ENCODE measurements at regions not wholly inside any gene's neighbourhood (a gene's known extent, or its start where the extent isn't known, plus 50 kb on each side); places are given as distances from the start of the nearest gene placed in this dataset.

- H3K27ac Mint-ChIP-seq (ENCODE audit: unreplicated experiment), result peak overlapping the region; percentile 83
- CTCF ChIA-PET, result interaction anchor here (0.6 to 0.8 kb wide), 2 partner anchors 21 to 803 kb away, joined by 3 to 4 read pairs; no protein-coding TSS in a partner anchor
- peaks cover 2% of the 10 kb centered on the region for H3K9me3 Mint-ChIP-seq (ENCODE audit: low read depth, unreplicated experiment)
- H3K27me3 Mint-ChIP-seq (ENCODE audit: unreplicated experiment), result no peaks in the 10 kb centered on the region
- peak; percentile 54 for DNase-seq
- H3K36me3 Mint-ChIP-seq (ENCODE audit: insufficient read depth, unreplicated experiment), result peaks cover 9% of the 10 kb centered on the region
- intact Hi-C loops (cut with micrococcal nuclease; ENCODE audit: unreplicated experiment), result loop anchor here (1.0 to 5.0 kb wide), 8 partner anchors 84 to 723 kb away; partner anchors contain the start of genes NR2F1 and NR2F1-AS1
- BruUV-seq (replicated peaks), result no TSS peak
- H3K4me3 Mint-ChIP-seq (ENCODE audit: low read depth, unreplicated experiment), result no peak overlapping the region
- TF ChIP-seq CTCF (IDR thresholded peaks at IDR 0.05; ENCODE audit: unreplicated experiment), result no peak
- peaks cover 40% of the 10 kb centered on the region for H3K4me1 Mint-ChIP-seq (ENCODE audit: low read depth, unreplicated experiment)
These were observed 502.0 kb downstream of the NR2F1-AS1 start for GRCh38 chr5:93079046-93079445.

GRCh38 chr5:93078082-93079038 lies 502.7 kb downstream of the NR2F1-AS1 start:
- TF ChIP-seq CTCF (IDR thresholded peaks at IDR 0.05; ENCODE audit: unreplicated experiment), result no peak
- Mint-ChIP-seq H3K4me1 (ENCODE audit: low read depth, unreplicated experiment) (peaks cover 45% of the 10 kb centered on the region), H3K27ac (ENCODE audit: unreplicated experiment) (peak overlapping the region; percentile 83), H3K27me3 (ENCODE audit: unreplicated experiment) (no peaks in the 10 kb centered on the region), H3K36me3 (ENCODE audit: insufficient read depth, unreplicated experiment) (peaks cover 9% of the 10 kb centered on the region), H3K4me3 (ENCODE audit: low read depth, unreplicated experiment) (peak overlapping the region; percentile 61), H3K9me3 (ENCODE audit: low read depth, unreplicated experiment) (peaks cover 2% of the 10 kb centered on the region)
- peak; percentile 95 for DNase-seq
- intact Hi-C loops (cut with micrococcal nuclease; ENCODE audit: unreplicated experiment), result loop anchor here (1.0 to 5.0 kb wide), 9 partner anchors 85 to 724 kb away; partner anchors contain the start of genes NR2F1 and NR2F1-AS1
- CTCF ChIA-PET, result interaction anchor here (0.8 kb wide), 1 partner anchor 22 kb away, joined by 3 read pairs; no protein-coding TSS in a partner anchor
- BruUV-seq (replicated peaks), result no TSS peak

GRCh38 chr5:93076566-93076965 lies 504.5 kb downstream of the NR2F1-AS1 start:
- no peak overlapping the region for H3K4me3 Mint-ChIP-seq (ENCODE audit: low read depth, unreplicated experiment)
- CTCF ChIA-PET, result no interaction called here
- H3K9me3 Mint-ChIP-seq (ENCODE audit: low read depth, unreplicated experiment), result no peaks in the 10 kb centered on the region
- intact Hi-C loops (cut with micrococcal nuclease; ENCODE audit: unreplicated experiment), result loop anchor here (5.0 kb wide), 3 partner anchors 491 to 726 kb away; partner anchors contain the start of genes NR2F1 and NR2F1-AS1
- peaks cover 60% of the 10 kb centered on the region for H3K4me1 Mint-ChIP-seq (ENCODE audit: low read depth, unreplicated experiment)
- H3K36me3 Mint-ChIP-seq (ENCODE audit: insufficient read depth, unreplicated experiment), result peaks cover 9% of the 10 kb centered on the region
- no peaks in the 10 kb centered on the region for H3K27me3 Mint-ChIP-seq (ENCODE audit: unreplicated experiment)
- TF ChIP-seq CTCF (IDR thresholded peaks at IDR 0.05; ENCODE audit: unreplicated experiment), result no peak
- DNase-seq, result no peak
- peak overlapping the region; percentile 83 for H3K27ac Mint-ChIP-seq (ENCODE audit: unreplicated experiment)
- BruUV-seq (replicated peaks), result no TSS peak

- no TSS peak for BruUV-seq (replicated peaks)
- CTCF ChIA-PET, result no interaction called here
- H3K27ac Mint-ChIP-seq (ENCODE audit: unreplicated experiment), result no peak overlapping the region
- no peak overlapping the region for H3K4me3 Mint-ChIP-seq (ENCODE audit: low read depth, unreplicated experiment)
- H3K9me3 Mint-ChIP-seq (ENCODE audit: low read depth, unreplicated experiment), result peaks cover under 1% of the 10 kb centered on the region
- peaks cover 9% of the 10 kb centered on the region for H3K36me3 Mint-ChIP-seq (ENCODE audit: insufficient read depth, unreplicated experiment)
- intact Hi-C loops (cut with micrococcal nuclease; ENCODE audit: unreplicated experiment), result loop anchor here (5.0 kb wide), 3 partner anchors 491 to 726 kb away; partner anchors contain the start of genes NR2F1 and NR2F1-AS1
- no peaks in the 10 kb centered on the region for H3K27me3 Mint-ChIP-seq (ENCODE audit: unreplicated experiment)
- TF ChIP-seq CTCF (IDR thresholded peaks at IDR 0.05; ENCODE audit: unreplicated experiment), result no peak
- H3K4me1 Mint-ChIP-seq (ENCODE audit: low read depth, unreplicated experiment), result peaks cover 60% of the 10 kb centered on the region
- no peak for DNase-seq
These were observed 504.9 kb downstream of the NR2F1-AS1 start for GRCh38 chr5:93076096-93076495.
